Suprapubic skin (tissue), 4 donors: ENCODE measurements at regions not wholly inside any gene's neighbourhood (a gene's known extent, or its start where the extent isn't known, plus 50 kb on each side); places are given as distances from the start of the nearest gene placed in this dataset.

Source experiments
- DNase-seq, 2 donors: peaks; one replicate each; pipeline ENCODE4 v3.0.0-alpha.2; 2019; ENCODE audit warnings: low spot score in 2 of 2
- H3K27ac ChIP-seq: fragments of 200-600 bp; sonication (generic); one replicate; pipeline ENCODE4 v1.5.1; 2019
- H3K27me3 ChIP-seq: fragments of 200-600 bp; sonication (generic); one replicate; pipeline ENCODE4 v1.5.1; 2019
- H3K36me3 ChIP-seq: fragments of 200-600 bp; sonication (generic); one replicate; pipeline ENCODE4 v1.5.1; 2019
- H3K4me1 ChIP-seq: fragments of 200-600 bp; sonication (generic); one replicate; pipeline ENCODE4 v1.5.1; 2019
- H3K4me3 ChIP-seq: fragments of 200-600 bp; sonication (generic); one replicate; pipeline ENCODE4 v1.5.1; 2019; ENCODE audit warnings: mild to moderate bottlenecking
- H3K9me3 ChIP-seq: fragments of 200-600 bp; sonication (generic); one replicate; pipeline ENCODE4 v1.5.1; 2019
- EP300 ChIP-seq: sonication (generic); formaldehyde crosslinking; IDR thresholded peaks from one replicate; pipeline ENCODE4 v1.6.1; 2017; ENCODE audit warnings: antibody characterized with exemption
- POLR2A ChIP-seq, 2 donors: fragments of 450-650 bp; IDR thresholded peaks; one replicate each; pipeline ENCODE4 v1.6.1; 2017; ENCODE audit warnings: antibody characterized with exemption in 2 of 2, mild to moderate bottlenecking in 2 of 2, moderate library complexity in 2 of 2
- POLR2AphosphoS5 ChIP-seq, 3 donors: sonication (generic); formaldehyde crosslinking; IDR thresholded peaks; one replicate each; pipeline ENCODE4 v1.6.1; 2017; ENCODE audit warnings: antibody characterized with exemption in 3 of 3
- WGBS: methylation state at CpG from one replicate; pipeline ENCODE4 v1.1.5; 2018; 5-methylcytosine and 5-hydroxymethylcytosine counted together
- TF ChIP-seq, protein P1 (sequence below), 2 donors: fragments of 200-600 bp in 1 of 2; fragments of 450-650 bp in 1 of 2; sonication (generic) in 1 of 2; IDR thresholded peaks; one replicate each; pipeline ENCODE4 v1.5.1; 2016 to 2019; ENCODE audit warnings: antibody characterized with exemption in 2 of 2, mild to moderate bottlenecking in 1 of 2, moderate library complexity in 1 of 2

DNA sequence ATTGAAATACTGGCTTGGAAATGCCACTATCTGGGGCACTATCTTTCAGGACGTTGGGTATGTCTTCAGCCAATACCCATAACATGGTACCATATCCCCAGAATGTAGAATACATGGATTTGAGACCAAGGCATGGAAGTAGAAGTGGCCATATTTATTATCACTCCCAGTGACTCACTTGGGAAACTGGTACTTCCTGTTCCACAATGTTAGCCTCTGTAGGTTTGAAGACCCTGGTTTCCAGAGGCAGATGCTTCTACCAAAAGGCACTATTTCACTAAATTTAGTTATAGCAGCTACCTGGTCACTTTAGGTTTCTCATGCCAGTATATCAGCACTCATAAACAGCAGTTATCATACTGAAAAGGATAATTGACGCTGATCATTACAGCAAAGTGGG, 184.2 kb downstream of the CCDC71L start:
- no peak for DNase-seq
- Histone ChIP-seq H3K36me3 (no peaks in the 10 kb centered on the region), H3K27me3 (no peaks in the 10 kb centered on the region), H3K27ac (no peak overlapping the region), H3K9me3 (no peaks in the 10 kb centered on the region), H3K4me3 (no peak overlapping the region), H3K4me1 (no peaks in the 10 kb centered on the region)
- no peak for TF ChIP-seq EP300
- no peak for TF ChIP-seq POLR2AphosphoS5 (IDR thresholded peaks at IDR 0.05)
- TF ChIP-seq, protein P1, sequence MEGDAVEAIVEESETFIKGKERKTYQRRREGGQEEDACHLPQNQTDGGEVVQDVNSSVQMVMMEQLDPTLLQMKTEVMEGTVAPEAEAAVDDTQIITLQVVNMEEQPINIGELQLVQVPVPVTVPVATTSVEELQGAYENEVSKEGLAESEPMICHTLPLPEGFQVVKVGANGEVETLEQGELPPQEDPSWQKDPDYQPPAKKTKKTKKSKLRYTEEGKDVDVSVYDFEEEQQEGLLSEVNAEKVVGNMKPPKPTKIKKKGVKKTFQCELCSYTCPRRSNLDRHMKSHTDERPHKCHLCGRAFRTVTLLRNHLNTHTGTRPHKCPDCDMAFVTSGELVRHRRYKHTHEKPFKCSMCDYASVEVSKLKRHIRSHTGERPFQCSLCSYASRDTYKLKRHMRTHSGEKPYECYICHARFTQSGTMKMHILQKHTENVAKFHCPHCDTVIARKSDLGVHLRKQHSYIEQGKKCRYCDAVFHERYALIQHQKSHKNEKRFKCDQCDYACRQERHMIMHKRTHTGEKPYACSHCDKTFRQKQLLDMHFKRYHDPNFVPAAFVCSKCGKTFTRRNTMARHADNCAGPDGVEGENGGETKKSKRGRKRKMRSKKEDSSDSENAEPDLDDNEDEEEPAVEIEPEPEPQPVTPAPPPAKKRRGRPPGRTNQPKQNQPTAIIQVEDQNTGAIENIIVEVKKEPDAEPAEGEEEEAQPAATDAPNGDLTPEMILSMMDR (IDR thresholded peaks at IDR 0.05): no peak
- no peak for TF ChIP-seq POLR2A (IDR thresholded peaks at IDR 0.05)
- 85% methylated on average over 2 of the region's 2 CpGs for WGBS

DNA sequence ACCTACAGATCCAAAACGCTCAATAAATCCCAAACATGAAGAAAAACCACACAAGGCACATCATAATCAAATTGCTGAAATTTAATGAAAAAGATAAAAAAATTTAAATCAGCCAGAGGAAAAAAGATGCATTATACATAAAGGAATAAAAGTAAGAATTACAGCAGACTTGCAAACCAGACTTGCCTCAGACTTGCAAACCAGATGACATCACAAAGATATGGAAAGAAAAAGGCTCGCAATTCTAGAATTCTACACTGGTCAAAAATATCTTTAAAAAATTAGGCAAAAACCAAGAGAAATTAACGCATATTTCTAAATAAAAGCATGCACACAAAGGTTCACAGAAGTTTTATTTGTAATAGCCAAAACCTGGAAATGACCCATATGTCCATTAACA, 188.0 kb upstream of the NAMPT start:
- no peak for TF ChIP-seq POLR2A (IDR thresholded peaks at IDR 0.05)
- TF ChIP-seq, protein P1 (IDR thresholded peaks at IDR 0.05): no peak
- TF ChIP-seq EP300: no peak
- no peak for TF ChIP-seq POLR2AphosphoS5 (IDR thresholded peaks at IDR 0.05)
- no peaks in the 10 kb centered on the region for H3K9me3 ChIP-seq
- H3K4me1 ChIP-seq: no peaks in the 10 kb centered on the region
- 83% methylated on average over 3 of the region's 3 CpGs for WGBS
- no peak overlapping the region for H3K4me3 ChIP-seq
- H3K27ac ChIP-seq: no peak overlapping the region
- DNase-seq: no peak
- H3K36me3 ChIP-seq: no peaks in the 10 kb centered on the region
- no peaks in the 10 kb centered on the region for H3K27me3 ChIP-seq

DNA sequence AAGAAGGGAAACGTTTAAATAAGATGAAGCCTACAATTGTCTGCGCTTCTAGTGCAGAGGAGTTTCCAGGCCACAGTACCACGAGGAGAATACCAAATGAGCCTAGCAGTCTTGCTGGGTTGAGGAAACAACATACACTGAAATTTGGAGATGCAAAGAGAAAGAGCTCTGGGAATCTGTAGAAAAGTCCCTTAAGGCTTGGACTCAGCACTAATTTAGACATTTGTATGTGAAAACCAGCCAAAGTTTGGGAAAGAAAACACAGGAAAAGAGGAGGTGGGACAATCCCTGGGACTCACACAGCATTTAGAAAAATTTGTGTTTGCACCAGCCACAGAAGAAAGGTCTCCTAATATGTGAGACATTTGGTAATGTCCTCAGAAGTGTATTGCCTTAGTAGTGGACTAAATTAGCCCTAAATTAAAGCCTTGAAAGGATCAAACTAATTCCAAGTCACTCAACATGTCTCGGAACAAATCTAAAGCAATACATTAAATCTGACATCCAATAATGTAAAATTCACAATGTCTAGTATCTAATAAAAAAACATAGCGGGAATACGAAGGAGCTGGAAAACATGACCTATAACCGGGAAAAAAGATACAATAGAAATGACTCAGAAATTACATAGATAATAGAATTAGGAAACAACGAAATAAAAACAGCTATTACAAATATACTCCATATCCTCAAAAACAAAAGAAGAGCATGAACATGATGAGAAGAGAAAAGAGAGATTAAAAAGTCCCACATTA, 187.1 kb upstream of the NAMPT start:
- Histone ChIP-seq H3K4me3 (no peak overlapping the region), H3K9me3 (no peaks in the 10 kb centered on the region), H3K27me3 (no peaks in the 10 kb centered on the region), H3K36me3 (no peaks in the 10 kb centered on the region), H3K4me1 (no peaks in the 10 kb centered on the region), H3K27ac (no peak overlapping the region)
- TF ChIP-seq POLR2AphosphoS5 (IDR thresholded peaks at IDR 0.05) (no peak), POLR2A (IDR thresholded peaks at IDR 0.05) (no peak), EP300 (no peak)
- TF ChIP-seq, protein P1 (IDR thresholded peaks at IDR 0.05): no peak
- WGBS: 81% methylated on average over 8 of the region's 8 CpGs
- no peak for DNase-seq

DNA sequence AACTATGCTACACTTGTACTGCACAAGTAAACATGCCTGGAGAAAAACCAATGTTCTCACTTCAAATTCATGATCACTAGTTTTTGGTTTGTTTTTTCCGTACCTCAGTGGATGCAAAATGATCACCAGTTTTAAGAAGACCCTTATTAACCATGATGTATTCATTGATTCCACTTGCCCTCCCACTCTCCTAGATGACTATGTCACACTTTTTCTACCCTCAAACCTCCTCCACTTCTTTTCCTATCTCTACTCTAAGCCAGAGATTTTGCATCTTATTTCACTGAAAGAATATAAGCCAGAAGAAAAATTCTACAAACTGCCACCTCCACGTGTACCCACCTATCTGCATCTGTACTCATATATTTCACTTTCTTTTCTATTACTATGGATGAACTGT, 186.2 kb upstream of the NAMPT start:
- H3K36me3 ChIP-seq: no peaks in the 10 kb centered on the region
- no peak overlapping the region for H3K27ac ChIP-seq
- no peak overlapping the region for H3K4me3 ChIP-seq
- TF ChIP-seq, protein P1 (IDR thresholded peaks at IDR 0.05): no peak
- no peak for TF ChIP-seq POLR2A (IDR thresholded peaks at IDR 0.05)
- TF ChIP-seq POLR2AphosphoS5 (IDR thresholded peaks at IDR 0.05): no peak
- no peak for TF ChIP-seq EP300
- no peaks in the 10 kb centered on the region for H3K4me1 ChIP-seq
- H3K9me3 ChIP-seq: no peaks in the 10 kb centered on the region
- no peaks in the 10 kb centered on the region for H3K27me3 ChIP-seq
- DNase-seq: no peak
- 90% methylated on average over 2 of the region's 2 CpGs for whole genome bisulfite sequencing

DNA sequence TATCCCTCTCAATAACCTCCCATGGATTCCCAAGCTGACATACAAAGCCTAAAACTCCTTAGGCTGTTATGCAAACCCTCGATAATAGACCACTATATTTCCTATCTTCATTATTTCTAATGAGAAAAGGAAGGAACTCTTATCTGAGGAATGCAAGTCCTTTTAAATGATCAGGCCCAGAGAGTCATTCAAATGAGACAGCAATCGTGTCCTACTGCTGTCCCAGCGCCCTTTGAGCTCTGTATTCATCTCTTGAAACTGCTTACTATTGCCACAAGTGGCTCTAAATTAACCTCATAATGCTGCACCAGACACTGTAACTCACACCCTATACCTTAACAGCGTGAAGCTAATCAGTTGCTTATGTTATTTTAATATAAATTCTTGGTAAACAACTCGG, 182.1 kb upstream of the NAMPT start:
- H3K4me1 ChIP-seq: peaks cover 7% of the 10 kb centered on the region
- no peaks in the 10 kb centered on the region for H3K36me3 ChIP-seq
- DNase-seq: no peak
- 85% methylated on average over 5 of the region's 5 CpGs for WGBS
- no peak overlapping the region for H3K27ac ChIP-seq
- no peak overlapping the region for H3K4me3 ChIP-seq
- TF ChIP-seq, protein P1 (IDR thresholded peaks at IDR 0.05): no peak
- TF ChIP-seq POLR2AphosphoS5 (IDR thresholded peaks at IDR 0.05): no peak
- TF ChIP-seq EP300: no peak
- TF ChIP-seq POLR2A (IDR thresholded peaks at IDR 0.05): no peak
- no peaks in the 10 kb centered on the region for H3K27me3 ChIP-seq
- H3K9me3 ChIP-seq: no peaks in the 10 kb centered on the region
